GM12872 (cell line): ENCODE measurements at regions not wholly inside any gene's neighbourhood (a gene's known extent, or its start where the extent isn't known, plus 50 kb on each side); places are given as distances from the start of the nearest gene placed in this dataset.

ENCODE experiments used
- TF ChIP-seq, protein P1 (sequence below): IDR thresholded peaks from 3 replicates; pipeline ENCODE4 v1.5.1; 2011; ENCODE audit warnings: low read depth, mild to moderate bottlenecking, low read length, moderate library complexity; ENCODE audit not compliant: insufficient read depth

DNA sequence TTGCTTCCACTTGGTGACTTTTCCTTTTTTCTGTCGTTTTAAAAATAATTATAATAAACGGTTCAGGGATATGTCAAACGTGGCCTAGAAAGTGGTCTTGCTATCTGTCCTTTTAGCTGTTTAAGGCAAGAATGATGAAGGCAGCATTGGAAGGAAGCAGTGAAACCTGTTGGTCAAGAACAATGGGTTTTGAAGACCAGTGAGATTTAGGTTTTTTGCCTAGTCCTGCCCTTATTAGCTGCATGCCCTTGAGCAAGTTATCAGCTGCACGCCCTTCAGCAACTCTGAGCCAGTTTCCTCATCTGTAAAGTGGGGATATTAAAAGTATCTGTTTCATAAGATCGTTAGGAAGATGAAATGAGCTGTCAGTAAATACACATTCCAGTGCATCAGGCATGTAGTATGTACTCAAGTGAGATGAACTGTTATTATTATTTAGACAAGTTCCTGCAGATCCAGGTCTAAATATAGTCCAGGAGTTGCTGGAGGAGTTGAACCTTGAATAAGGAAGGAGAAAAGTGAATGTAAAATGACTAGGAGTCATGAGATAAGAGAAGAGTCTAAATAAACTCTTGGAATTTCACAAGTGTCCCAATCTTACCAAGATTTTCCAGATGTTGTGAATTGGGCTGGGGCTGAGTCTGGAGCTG, 90.8 kb upstream of the HSD17B12 start:
- TF ChIP-seq, protein P1, sequence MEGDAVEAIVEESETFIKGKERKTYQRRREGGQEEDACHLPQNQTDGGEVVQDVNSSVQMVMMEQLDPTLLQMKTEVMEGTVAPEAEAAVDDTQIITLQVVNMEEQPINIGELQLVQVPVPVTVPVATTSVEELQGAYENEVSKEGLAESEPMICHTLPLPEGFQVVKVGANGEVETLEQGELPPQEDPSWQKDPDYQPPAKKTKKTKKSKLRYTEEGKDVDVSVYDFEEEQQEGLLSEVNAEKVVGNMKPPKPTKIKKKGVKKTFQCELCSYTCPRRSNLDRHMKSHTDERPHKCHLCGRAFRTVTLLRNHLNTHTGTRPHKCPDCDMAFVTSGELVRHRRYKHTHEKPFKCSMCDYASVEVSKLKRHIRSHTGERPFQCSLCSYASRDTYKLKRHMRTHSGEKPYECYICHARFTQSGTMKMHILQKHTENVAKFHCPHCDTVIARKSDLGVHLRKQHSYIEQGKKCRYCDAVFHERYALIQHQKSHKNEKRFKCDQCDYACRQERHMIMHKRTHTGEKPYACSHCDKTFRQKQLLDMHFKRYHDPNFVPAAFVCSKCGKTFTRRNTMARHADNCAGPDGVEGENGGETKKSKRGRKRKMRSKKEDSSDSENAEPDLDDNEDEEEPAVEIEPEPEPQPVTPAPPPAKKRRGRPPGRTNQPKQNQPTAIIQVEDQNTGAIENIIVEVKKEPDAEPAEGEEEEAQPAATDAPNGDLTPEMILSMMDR = no peak

DNA sequence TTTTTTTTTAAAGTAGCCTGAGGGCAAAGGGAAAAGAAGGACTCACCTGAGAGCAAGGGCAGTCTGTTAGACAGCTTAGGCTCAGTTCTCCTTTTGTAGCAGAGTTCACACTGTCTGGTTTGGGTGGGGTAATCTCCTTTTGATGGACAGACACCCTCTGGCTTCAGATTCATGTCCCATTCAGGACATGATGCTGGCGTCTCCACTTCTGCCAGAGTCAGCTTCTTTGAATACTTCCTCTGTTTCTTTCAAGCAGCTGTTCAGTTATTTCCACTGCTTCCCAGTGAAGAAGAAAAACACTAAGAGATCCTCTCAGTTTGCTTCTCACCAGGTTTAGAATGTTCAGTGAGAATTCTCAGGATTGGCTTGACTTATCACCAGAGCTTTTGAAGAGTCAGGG, 79.0 kb upstream of the HSD17B12 start:
- TF ChIP-seq, protein P1 = no peak

DNA sequence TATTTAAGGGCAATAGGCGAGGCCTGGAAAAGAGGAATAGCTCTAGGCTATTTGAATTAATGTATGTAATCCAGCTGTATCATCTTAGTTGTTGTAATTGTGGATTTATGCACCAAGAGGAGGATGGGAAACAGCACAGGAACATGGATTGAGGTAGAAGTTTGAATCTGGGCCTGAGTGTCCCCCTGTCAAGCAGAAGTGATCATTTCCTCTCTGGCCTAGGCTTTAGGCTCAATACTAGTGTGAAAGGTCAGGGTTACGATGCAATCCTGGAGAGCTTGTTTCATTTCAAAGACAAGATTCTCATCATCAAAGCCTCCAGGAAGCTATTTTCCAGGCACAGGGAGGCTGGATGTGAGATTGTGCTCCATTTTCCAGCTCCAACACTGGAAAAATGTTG, 77.9 kb upstream of the HSD17B12 start:
- TF ChIP-seq, protein P1 = no peak

DNA sequence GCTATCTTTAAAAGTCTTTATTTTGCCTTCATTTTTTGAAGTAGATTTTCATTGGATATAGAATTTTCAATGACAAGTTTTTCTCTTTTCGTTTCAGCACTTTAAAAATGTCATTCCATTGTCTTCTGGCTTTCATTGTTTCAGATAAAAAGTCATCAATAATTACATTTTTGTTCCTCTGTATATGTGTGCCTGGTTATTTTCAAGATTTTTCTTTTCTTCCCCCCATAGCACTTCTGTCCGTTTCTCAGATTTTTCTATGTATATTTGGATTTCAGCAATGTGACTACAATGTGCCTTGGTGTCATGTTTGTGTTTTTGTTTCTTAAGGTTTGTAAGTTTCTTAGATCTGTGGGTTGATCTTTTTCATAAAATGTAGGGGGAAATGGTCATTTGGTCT, 66.3 kb upstream of the HSD17B12 start:
- TF ChIP-seq, protein P1 = no peak

DNA sequence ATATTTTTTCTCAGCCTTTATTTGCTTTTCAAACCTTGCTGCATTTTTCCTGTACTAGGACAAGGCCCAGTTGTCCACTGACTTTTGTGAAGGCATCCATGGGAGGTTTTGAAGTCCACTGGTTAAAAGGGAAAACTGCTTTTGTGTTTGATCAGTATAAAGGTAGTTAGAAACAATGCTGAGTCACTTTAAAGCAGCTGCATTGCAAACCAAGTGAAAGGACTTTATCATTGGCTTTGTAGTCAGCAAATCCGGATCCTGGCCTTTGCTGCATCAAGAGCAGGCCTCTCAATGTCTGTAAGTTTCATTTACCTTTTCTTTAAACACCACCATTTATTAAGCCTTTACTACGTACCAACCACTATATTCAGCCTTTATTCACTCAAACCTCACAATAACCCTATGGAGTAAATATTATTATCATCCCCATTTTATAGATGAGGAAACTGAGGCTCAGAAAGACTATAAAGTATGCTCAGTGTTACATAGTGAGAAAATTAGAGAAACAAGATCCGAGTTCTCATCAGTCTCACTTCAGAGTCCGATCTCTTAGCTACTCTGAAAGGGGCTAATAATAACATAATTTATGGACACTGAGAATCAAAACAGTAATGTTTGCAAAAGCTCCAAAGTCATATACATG, 60.6 kb upstream of the HSD17B12 start:
- TF ChIP-seq, protein P1 = no peak

DNA sequence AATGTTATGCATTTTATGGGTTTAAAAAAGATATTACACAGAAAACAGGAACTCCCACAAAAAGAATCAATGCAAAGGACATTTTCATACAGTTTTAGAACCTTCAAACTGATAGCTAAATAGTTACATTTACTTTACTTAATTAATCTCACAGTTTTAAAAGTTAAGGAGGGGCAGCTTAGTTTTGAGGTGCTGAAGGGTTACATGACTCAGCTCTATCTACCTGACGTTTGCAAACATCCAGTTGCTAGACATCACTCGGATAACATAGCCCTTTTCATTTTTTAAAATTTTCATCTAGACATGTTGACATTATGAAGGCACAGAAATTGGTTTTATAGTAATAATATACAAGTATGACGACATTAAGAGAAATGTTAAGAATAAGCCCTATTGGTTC, 53.7 kb upstream of the HSD17B12 start:
- TF ChIP-seq, protein P1 = no peak
